Vagina (tissue), 2 donors: ENCODE measurements at regions not wholly inside any gene's neighbourhood (a gene's known extent, or its start where the extent isn't known, plus 50 kb on each side); places are given as distances from the start of the nearest gene placed in this dataset.

ENCODE experiments used
- CTCF ChIP-seq, 3 experiments: fragments of 450-650 bp in 2 of 3; fragments of 200-600 bp in 1 of 3; sonication (generic) in 1 of 3; IDR thresholded peaks; one replicate each; pipeline ENCODE4 v1.5.1; 2017 to 2019; ENCODE audit warnings: antibody characterized with exemption in 3 of 3, mild to moderate bottlenecking in 2 of 3, moderate library complexity in 2 of 3
- POLR2A ChIP-seq, 2 donors: fragments of 450-650 bp; IDR thresholded peaks; one replicate each; pipeline ENCODE4 v1.6.1; 2017; ENCODE audit warnings: antibody characterized with exemption in 2 of 2, mild to moderate bottlenecking in 2 of 2, moderate library complexity in 2 of 2
- POLR2AphosphoS5 ChIP-seq, 2 donors: sonication (generic); formaldehyde crosslinking; IDR thresholded peaks; one replicate each; pipeline ENCODE4 v1.9.0; 2017; ENCODE audit warnings: antibody characterized with exemption in 2 of 2, mild to moderate bottlenecking in 2 of 2, low read depth in 1 of 2; ENCODE audit not compliant: insufficient read depth in 1 of 2

DNA sequence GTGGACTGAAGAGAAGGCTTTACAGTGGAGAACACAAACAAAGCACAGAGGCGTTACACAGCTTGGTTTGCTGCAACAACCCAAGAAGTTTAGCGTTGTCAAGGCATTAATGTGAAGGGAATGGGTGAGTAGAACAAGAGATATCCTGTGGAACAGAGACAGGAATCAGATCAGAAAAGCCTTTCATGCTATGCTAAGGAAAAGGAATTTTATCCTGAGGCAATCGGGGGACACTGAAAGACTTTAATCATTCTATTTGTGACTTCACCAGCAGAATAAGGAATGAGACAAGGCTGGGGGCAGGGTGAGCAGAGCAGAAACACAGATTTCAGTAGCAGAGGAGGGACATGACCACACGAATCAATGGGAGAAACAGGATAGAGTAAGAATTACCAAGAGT is 600.7 kb downstream of the IRS1 start:
- no peak for TF ChIP-seq POLR2A (IDR thresholded peaks at IDR 0.05)
- TF ChIP-seq CTCF (IDR thresholded peaks at IDR 0.05), result no peak
- TF ChIP-seq POLR2AphosphoS5 (IDR thresholded peaks at IDR 0.05; ENCODE audit: insufficient read depth in 1 of 2, low read depth in 1 of 2), result no peak
